Mesenchymal stem cell (in vitro differentiated cells and primary cell): ENCODE measurements at regions not wholly inside any gene's neighbourhood (a gene's known extent, or its start where the extent isn't known, plus 50 kb on each side); places are given as distances from the start of the nearest gene placed in this dataset.

ENCODE experiments used
- DNase-seq: peaks from one replicate; pipeline ENCODE4 v3.0.0-alpha.2; 2013
- H2AFZ ChIP-seq: one replicate; pipeline ENCODE4 v1.6.1; 2013; ENCODE audit warnings: low read depth, mild to moderate bottlenecking, control low read depth, inconsistent platforms, low read length, moderate library complexity
- H2AK5ac ChIP-seq: 2 replicates; pipeline ENCODE4 v1.6.1; 2013; ENCODE audit warnings: low read length, moderate library complexity, mild to moderate bottlenecking, inconsistent platforms; ENCODE audit not compliant: severe bottlenecking
- H2BK120ac ChIP-seq: one replicate; pipeline ENCODE4 v1.6.1; 2013; ENCODE audit warnings: low read depth, mild to moderate bottlenecking, inconsistent platforms, low read length, moderate library complexity
- H2BK12ac ChIP-seq, 2 experiments: one replicate each; pipeline ENCODE4 v1.6.1; 2013; ENCODE audit warnings: inconsistent platforms in 2 of 2, low read length in 2 of 2, mild to moderate bottlenecking in 2 of 2, moderate library complexity in 2 of 2, control low read depth in 1 of 2
- H2BK15ac ChIP-seq: one replicate; pipeline ENCODE4 v1.6.1; 2013; ENCODE audit warnings: mild to moderate bottlenecking, low read depth, inconsistent platforms; ENCODE audit not compliant: poor library complexity, severe bottlenecking
- H2BK5ac ChIP-seq: 2 replicates; pipeline ENCODE4 v1.6.1; 2013; ENCODE audit warnings: low read depth, mild to moderate bottlenecking, low read length, control low read depth, inconsistent platforms; ENCODE audit not compliant: poor library complexity, severe bottlenecking
- H3K14ac ChIP-seq, 2 experiments: one replicate each; pipeline ENCODE4 v1.6.1; 2013; ENCODE audit warnings: inconsistent platforms in 2 of 2, low read length in 2 of 2, control low read depth in 1 of 2, mild to moderate bottlenecking in 1 of 2, moderate library complexity in 1 of 2
- H3K18ac ChIP-seq, 2 experiments: one replicate each; pipeline ENCODE4 v1.6.1; 2013; ENCODE audit warnings: inconsistent platforms in 2 of 2, low read length in 2 of 2, control low read depth in 1 of 2, low read depth in 1 of 2, mild to moderate bottlenecking in 1 of 2
- H3K23ac ChIP-seq, 2 experiments: one replicate each; pipeline ENCODE4 v1.6.1; 2013; ENCODE audit warnings: inconsistent platforms in 2 of 2, low read length in 2 of 2, mild to moderate bottlenecking in 2 of 2, moderate library complexity in 2 of 2, control low read depth in 1 of 2
- H3K27ac ChIP-seq: 2 replicates; pipeline ENCODE4 v1.5.1; 2013; ENCODE audit warnings: mild to moderate bottlenecking, moderate library complexity, low read length, control low read depth, inconsistent platforms; ENCODE audit not compliant: poor library complexity, severe bottlenecking
- H3K27me3 ChIP-seq, 2 experiments: 2 replicates each; pipeline versions ENCODE4 v1.6.1 to v1.7.0; 2013; ENCODE audit warnings: low read length in 2 of 2, mild to moderate bottlenecking in 2 of 2, moderate library complexity in 2 of 2, control low read depth in 1 of 2, inconsistent platforms in 1 of 2; ENCODE audit not compliant: control insufficient read depth in 1 of 2, insufficient read depth in 1 of 2
- H3K36me3 ChIP-seq, 2 experiments: 2 replicates each; pipeline versions ENCODE4 v1.6.1 to v1.7.0; 2013; ENCODE audit warnings: low read length in 2 of 2, control low read depth in 1 of 2, inconsistent platforms in 1 of 2, low read depth in 1 of 2, mild to moderate bottlenecking in 1 of 2; ENCODE audit not compliant: insufficient read depth in 2 of 2, control insufficient read depth in 1 of 2
- H3K4ac ChIP-seq, 2 experiments: one replicate each; pipeline ENCODE4 v1.6.1; 2013; ENCODE audit warnings: inconsistent platforms in 2 of 2, low read length in 2 of 2, mild to moderate bottlenecking in 2 of 2, moderate library complexity in 2 of 2, control low read depth in 1 of 2, low read depth in 1 of 2
- H3K4me1 ChIP-seq: 2 replicates; pipeline ENCODE4 v1.6.1; 2013; ENCODE audit warnings: low read depth, low read length, control low read depth; ENCODE audit not compliant: control insufficient read depth, insufficient read depth
- H3K4me2 ChIP-seq: 2 replicates; pipeline ENCODE4 v1.6.1; 2013; ENCODE audit warnings: low read length, mild to moderate bottlenecking, inconsistent platforms; ENCODE audit not compliant: poor library complexity, severe bottlenecking
- H3K4me3 ChIP-seq, 2 experiments: 2 replicates each; pipeline versions ENCODE4 v1.5.1 to v1.7.0; 2013; ENCODE audit warnings: low read length in 2 of 2, mild to moderate bottlenecking in 2 of 2, control low read depth in 1 of 2, low read depth in 1 of 2; ENCODE audit not compliant: insufficient read depth in 1 of 2
- H3K79me1 ChIP-seq: replicated peaks from 2 replicates; pipeline ENCODE4 v1.6.1; 2013; ENCODE audit warnings: mild to moderate bottlenecking, control low read depth, low read length, inconsistent platforms; ENCODE audit not compliant: poor library complexity, severe bottlenecking
- H3K9ac ChIP-seq: 2 replicates; pipeline ENCODE4 v1.7.0; 2013; ENCODE audit warnings: mild to moderate bottlenecking, low read length, moderate library complexity
- H3K9me3 ChIP-seq: 2 replicates; pipeline ENCODE4 v1.7.0; 2013; ENCODE audit warnings: mild to moderate bottlenecking, low read length; ENCODE audit not compliant: control insufficient read depth
- H4K8ac ChIP-seq: one replicate; pipeline ENCODE4 v1.6.1; 2013; ENCODE audit warnings: inconsistent platforms, mild to moderate bottlenecking, low read length, moderate library complexity
- H4K91ac ChIP-seq: one replicate; pipeline ENCODE4 v1.6.1; 2013; ENCODE audit warnings: mild to moderate bottlenecking, low read length, inconsistent platforms
- WGBS: methylation state at CpG from one replicate; pipeline ENCODE4 v1.1.7; 2013; ENCODE audit warnings: mixed read lengths; 5-methylcytosine and 5-hydroxymethylcytosine counted together

DNA sequence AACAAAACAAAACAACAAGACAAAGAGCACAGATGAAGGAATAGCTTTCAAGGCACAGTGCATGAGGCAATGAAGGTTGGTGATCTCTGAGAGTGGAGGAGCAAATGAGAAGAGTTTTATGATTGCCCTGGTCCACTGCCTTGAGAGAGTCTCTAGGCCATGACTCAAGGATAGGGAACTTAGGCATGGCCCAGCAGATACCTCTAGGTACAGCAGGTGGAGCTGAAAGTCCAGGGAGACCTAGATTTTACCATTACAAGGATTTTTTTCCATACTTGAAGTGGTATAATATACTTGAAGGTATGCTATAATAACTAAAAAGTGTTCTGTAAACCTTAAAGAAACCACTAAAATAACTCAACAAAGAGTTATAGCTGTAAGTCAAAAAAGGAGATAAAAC is 239.5 kb upstream of the KLHL29 start:
- H3K9ac ChIP-seq: no peak overlapping the region

DNA sequence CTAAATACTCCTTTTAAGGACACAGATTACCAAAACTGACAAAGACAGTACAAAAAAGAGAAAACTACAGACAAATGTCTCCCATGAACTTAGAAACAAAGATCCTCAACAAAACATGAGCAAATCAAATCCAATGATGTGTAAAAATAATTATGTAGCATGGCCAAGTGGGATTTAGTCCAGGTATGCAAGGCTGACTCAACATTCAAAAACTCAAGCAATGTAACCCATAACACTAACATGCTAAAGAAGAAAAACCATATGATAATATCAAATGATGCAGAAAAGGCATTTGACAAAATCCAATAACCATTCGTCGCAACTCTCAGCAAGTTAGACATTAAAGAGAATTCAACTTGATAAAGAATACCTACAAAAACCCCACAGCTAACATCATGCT is 239.0 kb upstream of the KLHL29 start:
- Histone ChIP-seq H4K8ac (no peak overlapping the region), H2AFZ (no peak overlapping the region), H2AK5ac (no peak overlapping the region), H3K9ac (no peak overlapping the region), H3K27me3 (peaks cover 0 to 7% of the 10 kb centered on the region in 2 experiments), H3K23ac (no peak overlapping the region), H3K14ac (no peak overlapping the region), H2BK5ac (no peak overlapping the region), H3K9me3 (no peaks in the 10 kb centered on the region), H3K79me1 (no peaks in the 10 kb centered on the region), H3K4me1 (no peaks in the 10 kb centered on the region), H3K36me3 (no peaks in the 10 kb centered on the region), H3K4me2 (no peak overlapping the region), H2BK12ac (no peak overlapping the region), H3K4ac (no peak overlapping the region), H3K27ac (no peak overlapping the region), H4K91ac (no peak overlapping the region), H2BK15ac (no peak overlapping the region), H3K18ac (no peak overlapping the region), H2BK120ac (no peak overlapping the region), H3K4me3 (no peak overlapping the region)
- DNase-seq: no peak
- 100% methylated on average over 1 of the region's 2 CpGs for WGBS

More for the DNA sequence above, 239.5 kb upstream of the KLHL29 start:
- H3K4me3 ChIP-seq: no peak overlapping the region
- H4K8ac ChIP-seq: no peak overlapping the region
- H2BK5ac ChIP-seq: no peak overlapping the region
- no peak overlapping the region for H4K91ac ChIP-seq
- H2BK15ac ChIP-seq: no peak overlapping the region
- H3K9me3 ChIP-seq: no peaks in the 10 kb centered on the region
- no peaks in the 10 kb centered on the region for H3K36me3 ChIP-seq
- no peak overlapping the region for H3K14ac ChIP-seq
- DNase-seq: no peak
- no peak overlapping the region for H2BK12ac ChIP-seq
- H2AK5ac ChIP-seq: no peak overlapping the region
- H3K23ac ChIP-seq: no peak overlapping the region
- H2BK120ac ChIP-seq: no peak overlapping the region
- H3K4me2 ChIP-seq: no peak overlapping the region
- no peak overlapping the region for H3K18ac ChIP-seq
- peaks cover 0 to 7% of the 10 kb centered on the region in 2 experiments for H3K27me3 ChIP-seq
- no peak overlapping the region for H3K27ac ChIP-seq
- H2AFZ ChIP-seq: no peak overlapping the region
- H3K4me1 ChIP-seq: no peaks in the 10 kb centered on the region
- H3K4ac ChIP-seq: no peak overlapping the region
- H3K79me1 ChIP-seq: no peaks in the 10 kb centered on the region

DNA sequence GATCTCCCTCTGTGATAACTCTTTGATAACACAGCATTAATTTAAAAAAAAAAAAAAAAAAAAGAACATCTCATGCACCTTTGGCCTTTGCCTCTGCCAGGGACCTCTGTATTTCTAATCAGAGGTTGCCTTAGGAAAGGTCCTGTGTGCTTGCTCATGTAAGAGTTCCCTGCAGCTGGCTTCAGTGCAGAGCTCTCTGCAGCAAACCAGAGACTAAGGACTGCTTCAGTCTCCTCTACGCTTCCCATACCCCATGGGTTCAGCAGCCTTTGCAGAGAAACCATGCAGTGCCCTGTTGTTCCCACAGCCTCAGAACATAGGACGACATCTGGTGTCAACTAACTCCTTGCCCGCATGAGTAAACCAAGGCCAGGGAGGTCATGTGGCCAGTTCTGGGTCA is 236.6 kb upstream of the KLHL29 start:
- Histone ChIP-seq H3K9ac (no peak overlapping the region), H3K36me3 (no peaks in the 10 kb centered on the region), H2BK120ac (no peak overlapping the region), H3K79me1 (no peaks in the 10 kb centered on the region), H4K91ac (no peak overlapping the region), H3K27me3 (peaks cover 0 to 3% of the 10 kb centered on the region in 2 experiments), H3K14ac (no peak overlapping the region), H3K9me3 (no peaks in the 10 kb centered on the region), H2AFZ (no peak overlapping the region), H2AK5ac (no peak overlapping the region), H3K4me1 (no peaks in the 10 kb centered on the region), H3K23ac (no peak overlapping the region), H3K4ac (no peak overlapping the region), H3K4me2 (no peak overlapping the region), H2BK12ac (no peak overlapping the region), H3K18ac (no peak overlapping the region), H3K4me3 (no peak overlapping the region), H4K8ac (no peak overlapping the region), H2BK5ac (no peak overlapping the region), H3K27ac (no peak overlapping the region), H2BK15ac (no peak overlapping the region)
- no peak for DNase-seq
- 55% methylated on average over 3 of the region's 3 CpGs for WGBS

DNA sequence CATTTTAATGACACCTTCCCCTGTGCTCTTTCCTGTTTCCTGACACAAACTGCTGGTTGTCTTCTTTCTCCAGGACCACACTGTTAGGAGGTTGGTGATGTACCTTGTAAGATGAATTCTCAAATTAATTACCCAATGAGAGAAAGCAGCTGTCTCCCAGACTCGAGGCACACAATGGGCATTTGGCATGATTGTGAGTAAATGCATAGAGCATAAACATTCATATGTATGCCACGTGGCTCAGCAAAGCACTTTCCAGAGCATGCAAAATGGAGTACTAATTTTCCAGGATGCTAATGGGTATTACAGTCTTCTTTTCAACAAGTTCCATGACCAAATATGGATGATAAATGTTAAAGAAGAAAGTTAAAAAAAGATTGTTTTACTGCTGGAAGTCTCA is 235.2 kb upstream of the KLHL29 start:
- Histone ChIP-seq H3K27me3 (peaks cover 0 to 3% of the 10 kb centered on the region in 2 experiments), H3K9me3 (no peaks in the 10 kb centered on the region), H2AFZ (no peak overlapping the region), H3K9ac (no peak overlapping the region), H3K4ac (no peak overlapping the region), H3K4me3 (no peak overlapping the region), H3K4me2 (no peak overlapping the region), H2BK15ac (no peak overlapping the region), H4K8ac (no peak overlapping the region), H3K14ac (no peak overlapping the region), H3K27ac (no peak overlapping the region), H2BK120ac (no peak overlapping the region), H4K91ac (no peak overlapping the region), H2AK5ac (no peak overlapping the region), H3K18ac (no peak overlapping the region), H3K4me1 (no peaks in the 10 kb centered on the region), H3K79me1 (no peaks in the 10 kb centered on the region), H2BK12ac (no peak overlapping the region), H3K36me3 (no peaks in the 10 kb centered on the region), H2BK5ac (no peak overlapping the region), H3K23ac (no peak overlapping the region)
- 15% methylated on average over 2 of the region's 2 CpGs for WGBS
- no peak for DNase-seq
